GM12873 (cell line): ENCODE measurements at regions not wholly inside any gene's neighbourhood (a gene's known extent, or its start where the extent isn't known, plus 50 kb on each side); places are given as distances from the start of the nearest gene placed in this dataset.

ENCODE experiments used
- CTCF ChIP-seq: IDR thresholded peaks from 2 replicates; pipeline ENCODE4 v1.5.1; 2012; ENCODE audit warnings: low read depth, mild to moderate bottlenecking, moderate library complexity, low read length, control low read depth; ENCODE audit not compliant: insufficient read depth; ENCODE audit errors: missing control alignments

- TF ChIP-seq CTCF = no peak
Measured at GRCh38 chr1:43056460-43056859, 97.8 kb upstream of the SLC2A1 start.

GRCh38 chr1:43054961-43055360, 96.3 kb upstream of the SLC2A1 start:
- no peak for TF ChIP-seq CTCF

GRCh38 chr1:43052786-43053439, 94.2 kb upstream of the SLC2A1 start:
- no peak for TF ChIP-seq CTCF

DNA sequence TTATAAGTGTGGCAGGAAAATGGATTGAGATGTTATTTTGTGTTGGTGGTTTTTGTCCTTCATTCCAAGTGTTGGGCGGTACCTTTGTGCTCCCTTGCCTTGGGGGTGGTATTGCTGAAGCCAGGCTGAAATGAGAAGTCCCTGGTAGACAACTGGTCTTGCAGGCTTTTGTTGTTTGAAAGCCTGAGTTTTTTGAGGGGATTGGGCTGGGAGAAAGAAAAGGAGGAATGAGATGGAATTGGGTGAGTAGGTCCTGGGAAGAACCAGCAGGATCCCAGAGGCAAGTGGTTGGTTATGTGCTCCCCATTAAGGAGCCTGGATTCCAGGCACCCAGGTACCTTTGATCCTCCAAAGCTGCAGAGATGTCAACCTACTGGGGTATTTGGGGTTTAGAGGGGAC, 93.7 kb upstream of the SLC2A1 start:
- TF ChIP-seq CTCF = no peak

GRCh38 chr1:43049481-43049880, 90.8 kb upstream of the SLC2A1 start:
- TF ChIP-seq CTCF = no peak

DNA sequence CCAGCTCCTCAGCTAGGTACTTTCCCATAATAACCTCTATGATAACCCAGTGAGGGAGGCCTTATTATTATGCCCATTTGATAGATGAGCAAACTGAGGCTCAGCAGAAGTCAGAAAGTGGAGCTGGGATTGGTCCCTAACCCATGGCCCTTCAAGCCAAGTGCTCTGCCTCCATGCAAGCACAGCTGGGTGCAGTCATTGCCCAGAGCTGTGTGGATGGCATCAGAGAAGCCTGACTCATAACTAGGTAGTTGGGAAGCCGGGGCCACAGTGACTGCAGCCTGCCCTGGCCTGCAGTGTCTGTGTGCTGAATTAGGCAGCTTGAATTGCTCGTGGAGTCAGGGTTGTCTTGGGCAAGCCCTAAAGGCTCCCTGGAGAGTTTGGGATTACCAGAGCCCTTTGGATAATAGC, 89.9 kb upstream of the SLC2A1 start:
- no peak for TF ChIP-seq CTCF

DNA sequence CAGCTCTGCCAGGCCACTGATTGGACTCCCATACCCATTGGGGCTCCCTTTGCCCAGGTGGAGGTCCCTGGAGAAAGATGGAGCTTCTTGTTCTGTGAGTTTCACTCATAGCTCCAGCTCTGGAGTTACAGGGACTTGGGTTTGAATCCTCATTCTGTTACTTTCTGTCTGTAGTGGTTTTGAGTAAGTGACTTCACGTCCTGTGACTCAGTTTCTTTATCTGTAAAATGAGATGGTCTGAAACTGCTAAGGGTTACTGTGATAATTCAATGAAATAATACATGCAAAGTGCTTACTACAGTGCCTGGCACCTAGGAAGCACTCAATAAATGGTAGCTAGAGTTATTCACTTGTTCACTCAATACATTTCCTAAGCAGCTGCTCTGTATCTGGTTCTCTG, 88.5 kb upstream of the SLC2A1 start:
- TF ChIP-seq CTCF = no peak
